ENCODE measurements at regions not wholly inside any gene's neighbourhood (a gene's known extent, or its start where the extent isn't known, plus 50 kb on each side); places are given as distances from the start of the nearest gene placed in this dataset.

DNA sequence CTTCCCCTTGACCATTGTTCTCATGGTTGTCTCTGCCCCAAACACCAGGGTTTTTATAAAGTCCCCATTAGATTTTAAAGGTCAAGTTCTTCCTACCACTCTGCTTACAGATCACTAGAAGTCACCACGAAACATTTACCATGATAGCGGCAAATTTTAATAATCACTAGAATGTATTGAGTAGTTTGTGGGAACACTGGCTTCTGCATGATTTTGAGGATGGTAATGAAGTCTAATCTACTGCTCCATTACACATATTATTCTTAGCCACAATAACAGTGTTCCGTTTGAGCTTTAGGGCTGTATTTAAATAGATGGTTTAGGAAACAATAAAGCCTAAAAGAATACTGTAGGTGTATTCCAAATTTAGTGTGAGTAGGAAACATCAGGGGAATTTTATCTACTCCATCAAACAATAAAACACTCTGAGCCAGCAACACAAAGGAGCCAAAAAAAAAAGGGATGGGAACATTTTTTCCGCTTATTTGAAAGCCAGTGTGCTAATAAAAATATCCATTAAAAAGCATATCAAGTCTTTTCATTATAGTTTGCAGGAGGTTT, 49.7 kb downstream of the KLF12 start:
- no peak for DNase-seq

DNA sequence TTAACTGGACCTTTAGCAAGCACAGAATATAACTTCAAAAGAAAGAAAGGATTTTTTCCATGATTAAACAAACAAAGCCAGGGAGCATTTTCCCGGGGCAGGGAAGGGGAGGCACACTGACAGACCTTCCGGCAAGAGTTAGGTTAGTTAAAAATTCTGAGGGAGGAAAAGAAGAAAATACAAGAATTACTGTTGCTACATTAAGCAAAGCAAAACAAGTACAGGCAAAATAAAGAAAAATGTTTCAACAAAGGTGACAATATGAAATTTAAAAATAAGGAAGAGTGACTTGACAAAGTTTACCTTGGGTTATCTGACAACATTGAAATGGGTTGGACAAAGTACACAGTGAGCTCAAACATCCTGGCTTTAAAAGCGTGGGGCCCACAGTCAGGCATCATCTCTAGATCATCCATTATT, 51.5 kb downstream of the KLF12 start:
- no peak for DNase-seq

GRCh38 chr13:74080762-74081161, 53.4 kb downstream of the KLF12 start:
- no peak for DNase-seq

DNA sequence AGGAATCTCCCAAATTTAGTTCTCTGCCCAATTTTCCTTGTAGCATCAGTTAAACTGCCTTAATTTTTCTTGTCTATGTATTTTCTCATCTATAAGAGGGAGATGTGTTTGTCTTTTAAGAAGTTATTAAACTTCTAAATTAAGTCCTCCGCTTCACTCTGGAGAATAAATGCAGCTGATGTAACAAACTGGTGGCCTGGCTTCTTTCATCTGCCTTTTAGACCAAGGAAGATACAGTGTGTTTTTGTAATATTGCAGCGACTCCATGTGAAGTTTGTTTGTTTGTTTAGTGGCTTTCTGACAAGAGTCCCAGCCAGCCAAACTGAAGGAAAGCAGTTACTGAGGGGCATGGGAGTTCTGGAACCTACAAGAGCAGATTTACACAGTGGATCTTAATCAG, 56.4 kb downstream of the KLF12 start:
- DNase-seq, result no peak

DNA sequence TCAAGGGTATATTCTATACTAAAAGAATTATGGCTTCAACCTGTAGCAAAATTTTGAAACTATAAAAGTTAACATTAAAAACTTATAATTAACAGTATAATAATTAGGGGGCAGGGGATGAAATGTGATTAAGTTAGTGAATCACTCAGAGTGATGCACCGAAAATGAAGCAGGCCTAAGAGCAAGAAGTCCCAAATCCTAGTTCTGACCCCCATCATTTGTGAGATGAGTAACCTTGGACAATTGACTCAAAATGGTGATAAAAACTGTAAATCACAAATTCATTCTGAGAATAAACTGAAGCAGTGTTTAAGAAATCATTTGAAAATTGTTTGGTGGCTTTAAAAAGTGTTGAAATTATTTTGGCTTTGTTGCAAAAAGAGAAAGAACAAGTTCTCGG, 56.8 kb downstream of the KLF12 start:
- no peak for DNase-seq

GRCh38 chr13:74074723-74075122, 59.5 kb downstream of the KLF12 start:
- DNase-seq, result no peak

- DNase-seq, result no peak
These were observed 60.9 kb downstream of the KLF12 start for GRCh38 chr13:74073274-74073673.

- no peak for DNase-seq
These were observed 63.7 kb downstream of the KLF12 start for GRCh38 chr13:74070513-74070912.

- no peak for DNase-seq
These were observed 64.1 kb downstream of the KLF12 start for GRCh38 chr13:74070065-74070464.

- DNase-seq, result no peak
These were observed 65.7 kb downstream of the KLF12 start for GRCh38 chr13:74068471-74068870.

DNA sequence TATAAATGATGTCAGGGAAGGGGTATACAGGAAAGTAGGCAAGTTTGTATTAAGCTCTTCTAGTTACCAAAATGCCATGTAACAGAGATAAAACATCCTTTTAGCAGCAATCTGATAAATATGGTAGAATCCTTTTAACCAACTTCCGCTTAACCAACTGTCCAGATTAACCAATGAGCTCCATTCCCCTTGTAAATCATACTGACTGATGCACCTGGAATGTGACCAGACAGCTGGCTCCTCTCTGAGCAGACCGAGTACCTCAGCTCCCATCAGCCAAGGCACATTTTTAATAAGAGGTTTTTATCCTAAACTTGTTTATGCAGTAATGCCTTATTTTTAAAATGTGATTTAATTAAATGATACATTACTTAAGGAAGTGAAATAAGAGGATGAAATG, 66.4 kb downstream of the KLF12 start:
- no peak for DNase-seq

GRCh38 chr13:74066937-74067336, 67.3 kb downstream of the KLF12 start:
- DNase-seq, result no peak

GRCh38 chr13:74064805-74065312, 69.3 kb downstream of the KLF12 start:
- DNase-seq, result no peak

GRCh38 chr13:74063533-74064100, 70.6 kb downstream of the KLF12 start:
- DNase-seq, result no peak

GRCh38 chr13:74062933-74063332, 71.3 kb downstream of the KLF12 start:
- DNase-seq, result no peak

DNA sequence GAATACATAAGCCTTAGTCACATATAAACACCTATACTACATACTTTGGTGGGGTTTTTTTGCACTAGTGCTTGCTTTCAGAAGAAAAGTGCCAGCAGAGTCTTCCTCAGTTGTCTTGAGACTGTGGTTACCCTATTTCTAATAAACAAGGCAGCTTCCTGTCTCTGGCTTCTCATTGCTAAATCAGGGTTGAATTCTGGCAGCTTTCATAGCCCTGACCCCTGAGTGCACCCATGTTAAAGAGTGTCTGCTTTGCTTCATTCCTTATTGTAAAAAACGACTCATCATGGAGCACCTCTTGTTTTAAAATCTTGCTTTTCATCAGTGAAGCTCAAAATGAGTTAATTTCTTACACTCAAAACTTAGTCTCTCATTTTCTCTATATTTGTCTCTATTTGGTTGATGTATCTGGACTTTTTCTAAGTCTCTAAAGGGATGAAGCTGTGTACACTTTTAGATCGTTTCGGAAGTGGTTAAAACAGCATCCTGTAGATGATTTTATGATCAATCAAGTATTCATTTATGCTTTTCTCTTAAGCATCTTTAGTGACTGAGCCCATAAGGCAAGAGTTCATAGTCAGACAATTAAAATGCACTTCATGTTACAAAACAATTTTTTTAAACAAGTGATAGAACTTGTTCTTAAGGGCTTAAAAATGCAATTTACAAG, 72.1 kb downstream of the KLF12 start:
- DNase-seq, result no peak

GRCh38 chr13:74056801-74057542, 77.2 kb downstream of the KLF12 start:
- DNase-seq, result no peak

DNA sequence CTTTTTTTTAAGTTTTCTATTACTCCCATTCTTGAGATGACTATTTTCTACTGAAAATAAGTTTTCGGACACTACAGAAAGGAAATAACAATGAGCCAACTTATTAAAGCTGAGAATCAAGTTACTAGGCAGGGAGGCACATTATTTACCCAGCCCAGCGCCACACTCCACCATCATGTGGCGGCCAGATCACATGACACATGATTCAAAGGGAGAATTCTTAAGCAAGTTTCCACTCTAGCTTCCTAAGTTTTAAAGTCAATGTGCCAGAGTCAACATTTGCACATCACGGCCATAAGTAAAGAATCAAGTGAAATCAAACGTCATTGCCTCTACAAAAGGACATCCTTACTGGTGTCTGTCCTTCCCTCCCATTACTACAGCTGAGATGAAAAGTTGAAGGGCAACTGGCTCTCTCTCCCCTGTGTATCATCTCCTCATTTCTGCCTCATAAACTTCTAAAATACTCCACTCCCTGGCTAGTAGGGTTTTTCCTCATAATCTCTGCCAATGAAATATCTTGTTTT, 81.7 kb downstream of the KLF12 start:
- no peak for DNase-seq

DNA sequence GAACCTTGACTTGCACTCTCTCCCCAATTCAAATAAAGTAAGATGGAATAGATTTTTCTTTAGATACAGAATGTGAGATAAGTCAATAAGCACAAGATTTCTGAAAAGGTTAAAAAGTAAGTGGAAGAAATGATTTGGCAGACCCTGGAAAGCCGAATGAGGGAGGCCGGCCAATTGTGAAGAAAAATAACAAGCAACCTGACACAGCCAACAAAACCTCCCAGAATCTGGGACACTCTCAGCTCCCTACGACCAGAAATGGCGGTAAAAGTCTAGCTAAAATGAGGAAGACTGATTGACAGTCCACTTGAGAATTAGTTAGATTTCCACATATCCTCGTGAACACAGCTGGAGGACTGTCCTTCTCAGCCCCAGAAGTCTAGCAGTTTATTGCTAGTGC, 85.4 kb downstream of the KLF12 start:
- DNase-seq, result no peak

GRCh38 chr13:74047931-74048600, 86.1 kb downstream of the KLF12 start:
- no peak for DNase-seq

- DNase-seq, result no peak
These were observed 87.8 kb downstream of the KLF12 start for GRCh38 chr13:74046431-74046830.

- no peak for DNase-seq
These were observed 88.6 kb downstream of the KLF12 start for GRCh38 chr13:74045583-74045982.

- no peak for DNase-seq
These were observed 91.0 kb downstream of the KLF12 start for GRCh38 chr13:74043237-74043636.
